Activated B cell treated with CpG ODN at 0.5 μM for 24 hours (primary cell): ENCODE measurements at regions not wholly inside any gene's neighbourhood (a gene's known extent, or its start where the extent isn't known, plus 50 kb on each side); places are given as distances from the start of the nearest gene placed in this dataset.
"Not testable (repeated sequence)": the region's sequence is repeated elsewhere in the genome, so short reads cannot be mapped to it uniquely, and the experiment has no call there.

Experiments used
- ATAC-seq: fragments of 200-7000 bp; cut with Tn5 transposase; one replicate; pipeline ENCODE4 v1.10.0; 2021; ENCODE audit warnings: low read depth, mild to moderate bottlenecking, moderate library complexity
- CTCF ChIA-PET: fragments of 350-600 bp; sonication (Branson Sonifier 250); formaldehyde crosslinking; loops from one replicate; lab custom pipeline; 2021; ENCODE audit warnings: antibody characterized with exemption; lab: Charles Lee
- POLR2A ChIA-PET: fragments of 350-600 bp; sonication (Branson Sonifier 250); formaldehyde crosslinking; loops from one replicate; lab custom pipeline; 2021; ENCODE audit warnings: antibody characterized with exemption; lab: Charles Lee
- DNase-seq: peaks from one replicate; pipeline ENCODE4 v3.0.0; 2022
- H3K27ac Mint-ChIP-seq: one replicate; pipeline ENCODE4 v1.8.0; 2020; ENCODE audit warnings: mixed read lengths
- H3K27me3 Mint-ChIP-seq: one replicate; pipeline ENCODE4 v1.8.0; 2021; ENCODE audit warnings: mixed read lengths
- H3K36me3 Mint-ChIP-seq: one replicate; pipeline ENCODE4 v1.8.0; 2021; ENCODE audit warnings: low read depth, mixed read lengths
- H3K4me1 Mint-ChIP-seq: one replicate; pipeline ENCODE4 v1.8.0; 2021; ENCODE audit warnings: mixed read lengths
- H3K4me3 Mint-ChIP-seq: one replicate; pipeline ENCODE4 v1.8.0; 2020; ENCODE audit warnings: mild to moderate bottlenecking, mixed read lengths
- H3K9me3 Mint-ChIP-seq: one replicate; pipeline ENCODE4 v1.8.0; 2020; ENCODE audit warnings: mixed read lengths
- CTCF ChIP-seq: fragments of 200-600 bp; IDR thresholded peaks from one replicate; pipeline ENCODE4 v1.8.0; 2022; ENCODE audit warnings: antibody characterized with exemption, mild to moderate bottlenecking
- intact Hi-C: fragments of 100-400 bp; cut with micrococcal nuclease; formaldehyde crosslinking; loops from one replicate; pipeline ENCODE4 v1.15.1; 2024

DNA sequence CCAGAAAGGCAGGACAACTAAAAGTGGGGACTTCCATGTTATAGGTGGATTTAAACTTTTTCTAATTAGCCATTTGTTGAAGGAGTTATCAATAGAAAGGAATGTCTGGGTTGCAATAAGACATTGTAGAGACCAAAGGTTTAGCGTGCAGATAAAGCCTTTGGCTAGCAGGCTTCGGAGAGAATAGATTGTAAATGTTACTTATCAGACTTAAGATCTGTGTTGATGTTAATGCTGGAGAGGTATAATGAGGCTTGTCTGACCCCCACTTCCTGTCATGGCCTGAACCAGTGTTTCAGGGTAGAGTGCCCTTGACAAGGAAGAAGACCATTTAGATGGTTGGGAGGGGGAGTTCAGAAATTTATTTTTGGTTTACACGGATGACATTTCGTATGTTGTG lies 67.1 kb upstream of the SPIN4 start:
- H3K36me3 Mint-ChIP-seq, result no peaks in the 10 kb centered on the region
- no peaks in the 10 kb centered on the region for H3K4me1 Mint-ChIP-seq
- POLR2A ChIA-PET, result no interaction called here
- no peaks in the 10 kb centered on the region for H3K27me3 Mint-ChIP-seq
- ATAC-seq (no peak), DNase-seq (no peak)
- CTCF ChIA-PET, result no interaction called here
- no peak overlapping the region for H3K27ac Mint-ChIP-seq
- H3K9me3 Mint-ChIP-seq, result peaks cover 7% of the 10 kb centered on the region
- H3K4me3 Mint-ChIP-seq, result no peak overlapping the region
- intact Hi-C loops, result no loop called here
- TF ChIP-seq CTCF, result no peak

GRCh38 chrX:63417649-63418048 lies 66.5 kb upstream of the SPIN4 start:
- H3K4me3 Mint-ChIP-seq, result no peak overlapping the region
- H3K27me3 Mint-ChIP-seq, result no peaks in the 10 kb centered on the region
- no peak for TF ChIP-seq CTCF
- peaks cover 7% of the 10 kb centered on the region for H3K9me3 Mint-ChIP-seq
- no peaks in the 10 kb centered on the region for H3K36me3 Mint-ChIP-seq
- intact Hi-C loops, result no loop called here
- DNase-seq, result no peak
- CTCF ChIA-PET, result no interaction called here
- ATAC-seq, result no peak
- H3K4me1 Mint-ChIP-seq, result no peaks in the 10 kb centered on the region
- POLR2A ChIA-PET, result no interaction called here
- no peak overlapping the region for H3K27ac Mint-ChIP-seq

- POLR2A ChIA-PET, H3K4me1 Mint-ChIP-seq, H3K4me3 Mint-ChIP-seq, ATAC-seq, H3K36me3 Mint-ChIP-seq, H3K27me3 Mint-ChIP-seq, H3K9me3 Mint-ChIP-seq, DNase-seq, H3K27ac Mint-ChIP-seq, CTCF ChIA-PET, intact Hi-C loops: not testable (repeated sequence)
These were observed 58.8 kb upstream of the SPIN4 start for GRCh38 chrX:63409934-63410333.

DNA sequence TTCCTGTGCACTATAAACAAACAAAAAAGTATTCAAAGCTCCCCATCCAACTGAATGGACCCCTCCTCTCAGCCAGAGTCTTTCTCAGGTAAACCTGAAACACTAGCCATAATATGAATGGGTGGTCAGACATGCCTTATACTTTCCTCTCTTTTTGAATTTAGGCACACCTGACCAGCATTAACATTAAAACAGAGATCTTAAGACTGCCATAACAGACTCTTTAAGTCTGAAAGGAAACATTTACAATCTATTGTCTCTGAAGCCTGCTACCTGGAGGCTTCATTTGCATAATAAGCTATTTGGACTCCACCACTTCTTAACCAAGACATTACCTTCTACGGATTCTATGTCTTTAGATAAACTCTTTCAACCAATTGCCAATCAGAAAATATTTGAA lies 56.9 kb upstream of the SPIN4 start:
- ATAC-seq (no peak), DNase-seq (no peak)
- Mint-ChIP-seq H3K4me1 (no peaks in the 10 kb centered on the region), H3K27ac (no peak overlapping the region), H3K36me3 (no peaks in the 10 kb centered on the region), H3K27me3 (no peaks in the 10 kb centered on the region), H3K9me3 (peaks cover 2% of the 10 kb centered on the region), H3K4me3 (no peak overlapping the region)
- POLR2A ChIA-PET, result no interaction called here
- intact Hi-C loops, result no loop called here
- CTCF ChIA-PET, result no interaction called here
- no peak for TF ChIP-seq CTCF

DNA sequence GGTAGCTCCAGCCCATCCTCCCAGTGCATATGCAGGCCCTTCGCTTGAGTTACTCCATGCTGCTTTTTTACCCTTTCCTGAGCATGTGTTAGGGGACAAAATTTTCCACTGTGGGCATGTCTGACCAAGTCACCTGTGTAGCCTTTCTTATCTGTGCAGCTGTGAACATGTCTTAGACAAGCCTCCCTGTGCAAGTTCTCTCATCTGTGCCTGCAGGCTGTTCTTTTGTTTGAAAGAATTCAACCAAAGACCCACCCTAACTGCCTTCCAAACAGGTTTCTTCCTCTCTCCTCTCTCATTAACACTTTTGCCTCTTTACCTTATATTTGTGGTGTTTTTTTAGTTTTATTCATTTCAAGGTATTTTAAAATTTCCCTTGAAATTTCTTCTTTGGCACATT lies 53.2 kb upstream of the SPIN4 start:
- Mint-ChIP-seq H3K36me3 (no peaks in the 10 kb centered on the region), H3K4me3 (no peak overlapping the region), H3K27ac (no peak overlapping the region), H3K27me3 (no peaks in the 10 kb centered on the region), H3K9me3 (peaks cover 2% of the 10 kb centered on the region), H3K4me1 (no peaks in the 10 kb centered on the region)
- no peak for DNase-seq
- TF ChIP-seq CTCF, result no peak
- ChIA-PET POLR2A (no interaction called here), CTCF (no interaction called here)
- ATAC-seq, result no peak
- intact Hi-C loops, result no loop called here

DNA sequence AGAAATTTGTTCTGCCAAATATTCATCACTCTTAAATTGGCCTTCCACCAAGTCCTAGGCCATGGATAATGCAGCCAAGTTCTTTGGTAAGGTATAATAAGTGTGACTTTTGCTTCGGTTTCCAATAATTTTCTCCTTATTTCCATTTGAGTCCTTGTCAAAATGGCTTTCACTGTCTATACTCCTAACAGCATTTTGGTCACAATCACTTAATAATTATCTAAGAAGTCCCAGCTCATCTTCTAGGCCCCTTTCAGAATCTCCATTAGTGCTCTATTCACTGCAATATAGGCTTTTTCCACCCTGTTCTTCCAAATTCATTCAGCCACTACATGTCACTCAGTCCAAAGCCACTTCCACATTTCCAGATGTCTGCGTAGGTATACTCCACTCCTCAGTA lies 51.0 kb upstream of the SPIN4 start:
- CTCF ChIA-PET, result no interaction called here
- H3K27me3 Mint-ChIP-seq, result no peaks in the 10 kb centered on the region
- DNase-seq (no peak), ATAC-seq (no peak)
- intact Hi-C loops, result no loop called here
- no peak overlapping the region for H3K27ac Mint-ChIP-seq
- peaks cover 2% of the 10 kb centered on the region for H3K9me3 Mint-ChIP-seq
- no peaks in the 10 kb centered on the region for H3K36me3 Mint-ChIP-seq
- TF ChIP-seq CTCF, result no peak
- H3K4me3 Mint-ChIP-seq, result no peak overlapping the region
- POLR2A ChIA-PET, result no interaction called here
- H3K4me1 Mint-ChIP-seq, result no peaks in the 10 kb centered on the region
